Right atrium auricular region (tissue), 2 donors: ENCODE measurements at regions not wholly inside any gene's neighbourhood (a gene's known extent, or its start where the extent isn't known, plus 50 kb on each side); places are given as distances from the start of the nearest gene placed in this dataset.
A peak's percentile ranks its signal among the peaks of the same experiment; 100 is the strongest.

ENCODE experiments used
- DNase-seq: peaks from one replicate; pipeline ENCODE4 v3.0.0-alpha.2; 2019; ENCODE audit warnings: low spot score
- H3K27ac ChIP-seq, 2 donors: fragments of 200-600 bp; sonication (generic); 1 replicate in 1 of 2; 2 replicates in 1 of 2; pipeline ENCODE4 v1.5.1; 2016 to 2019
- H3K27me3 ChIP-seq, 2 donors: fragments of 200-600 bp; sonication (generic); one replicate each; pipeline versions ENCODE4 v1.5.1 to v1.6.0; 2017 to 2019
- H3K36me3 ChIP-seq: fragments of 200-600 bp; sonication (generic); one replicate; pipeline ENCODE4 v1.5.1; 2016
- H3K4me1 ChIP-seq, 2 donors: fragments of 200-600 bp; sonication (generic); one replicate each; pipeline versions ENCODE4 v1.5.1 to v1.6.0; 2017 to 2019
- H3K4me3 ChIP-seq, 2 donors: fragments of 200-600 bp; sonication (generic); 1 replicate in 1 of 2; 2 replicates in 1 of 2; pipeline ENCODE4 v1.5.1; 2017 to 2019; ENCODE audit warnings: mild to moderate bottlenecking in 1 of 2, moderate library complexity in 1 of 2
- H3K9me3 ChIP-seq, 2 donors: fragments of 200-600 bp; sonication (generic); one replicate each; pipeline ENCODE4 v1.5.1; 2019
- CTCF ChIP-seq, 2 donors: fragments of 200-600 bp; sonication (generic); IDR thresholded peaks; one replicate each; pipeline ENCODE4 v1.5.1; 2019; ENCODE audit warnings: antibody characterized with exemption in 2 of 2

GRCh38 chr5:171701100-171701541, 84.5 kb upstream of the SMIM23 start:
- H3K27me3 ChIP-seq = no peaks in the 10 kb centered on the region
- H3K9me3 ChIP-seq = no peaks in the 10 kb centered on the region
- no peaks in the 10 kb centered on the region for H3K4me1 ChIP-seq
- no peak for TF ChIP-seq CTCF (IDR thresholded peaks at IDR 0.05)
- no peak overlapping the region for H3K4me3 ChIP-seq
- DNase-seq = no peak
- H3K27ac ChIP-seq = peak overlapping the region in 1 of 2 donors; percentile 23
- no peaks in the 10 kb centered on the region for H3K36me3 ChIP-seq

GRCh38 chr5:171702135-171702770, 83.4 kb upstream of the SMIM23 start:
- TF ChIP-seq CTCF (IDR thresholded peaks at IDR 0.05) = no peak

GRCh38 chr5:171703146-171703545, 82.5 kb upstream of the SMIM23 start:
- Histone ChIP-seq H3K36me3 (no peaks in the 10 kb centered on the region), H3K9me3 (no peaks in the 10 kb centered on the region), H3K4me1 (no peaks in the 10 kb centered on the region), H3K27ac (no peak overlapping the region), H3K27me3 (no peaks in the 10 kb centered on the region), H3K4me3 (no peak overlapping the region)
- TF ChIP-seq CTCF (IDR thresholded peaks at IDR 0.05) = no peak
- DNase-seq = no peak

More at GRCh38 chr5:171702135-171702770, 83.4 kb upstream of the SMIM23 start:
- H3K27ac ChIP-seq = no peak overlapping the region
- no peak overlapping the region for H3K4me3 ChIP-seq
- H3K9me3 ChIP-seq = no peaks in the 10 kb centered on the region
- H3K27me3 ChIP-seq = no peaks in the 10 kb centered on the region
- no peaks in the 10 kb centered on the region for H3K4me1 ChIP-seq
- no peaks in the 10 kb centered on the region for H3K36me3 ChIP-seq
- no peak for DNase-seq

GRCh38 chr5:171705036-171705435, 80.6 kb upstream of the SMIM23 start:
- DNase-seq = peak; percentile 44
- no peaks in the 10 kb centered on the region for H3K27me3 ChIP-seq
- no peaks in the 10 kb centered on the region for H3K9me3 ChIP-seq
- H3K36me3 ChIP-seq = no peaks in the 10 kb centered on the region
- TF ChIP-seq CTCF (IDR thresholded peaks at IDR 0.05) = no peak
- no peak overlapping the region for H3K4me3 ChIP-seq
- no peak overlapping the region for H3K27ac ChIP-seq
- H3K4me1 ChIP-seq = no peaks in the 10 kb centered on the region

GRCh38 chr5:171705830-171706468, 79.7 kb upstream of the SMIM23 start:
- no peak overlapping the region for H3K4me3 ChIP-seq
- TF ChIP-seq CTCF (IDR thresholded peaks at IDR 0.05) = no peak
- no peak overlapping the region for H3K27ac ChIP-seq
- no peaks in the 10 kb centered on the region for H3K9me3 ChIP-seq
- no peaks in the 10 kb centered on the region for H3K36me3 ChIP-seq
- DNase-seq = peak; percentile 30
- H3K4me1 ChIP-seq = no peaks in the 10 kb centered on the region
- H3K27me3 ChIP-seq = no peaks in the 10 kb centered on the region
